Gastroesophageal sphincter (tissue), 4 donors: ENCODE measurements at regions not wholly inside any gene's neighbourhood (a gene's known extent, or its start where the extent isn't known, plus 50 kb on each side); places are given as distances from the start of the nearest gene placed in this dataset.

Experiments used
- ATAC-seq: fragments of 150-250 bp; one replicate; pipeline ENCODE4 v1.9.1; 2016; ENCODE audit warnings: mild to moderate bottlenecking, moderate library complexity
- H3K27ac ChIP-seq, 4 donors: fragments of 200-600 bp; sonication (generic) in 3 of 4; 1 replicate in 3 of 4; 2 replicates in 1 of 4; pipeline ENCODE4 v1.5.1; 2016 to 2019
- H3K27me3 ChIP-seq: fragments of 200-600 bp; sonication (generic); one replicate; pipeline ENCODE4 v1.5.1; 2019
- H3K36me3 ChIP-seq, 2 donors: fragments of 200-600 bp; sonication (generic); one replicate each; pipeline ENCODE4 v1.5.1; 2019; ENCODE audit warnings: control low read depth in 1 of 2
- H3K4me1 ChIP-seq, 3 donors: fragments of 200-600 bp; sonication (generic); 1 replicate in 2 of 3; 2 replicates in 1 of 3; pipeline ENCODE4 v1.5.1; 2016 to 2019; ENCODE audit warnings: control low read depth in 2 of 3
- H3K4me3 ChIP-seq, 2 donors: fragments of 200-600 bp; sonication (generic); one replicate each; pipeline ENCODE4 v1.5.1; 2019; ENCODE audit warnings: mild to moderate bottlenecking in 1 of 2, moderate library complexity in 1 of 2
- H3K9me3 ChIP-seq, 3 donors: fragments of 200-600 bp; sonication (generic); one replicate each; pipeline ENCODE4 v1.5.1; 2017 to 2019; ENCODE audit warnings: control low read depth in 2 of 3
- EP300 ChIP-seq: sonication (generic); formaldehyde crosslinking; IDR thresholded peaks from one replicate; pipeline ENCODE4 v1.6.1; 2017; ENCODE audit warnings: antibody characterized with exemption, mild to moderate bottlenecking
- POLR2A ChIP-seq, 2 donors: fragments of 450-650 bp; IDR thresholded peaks; one replicate each; pipeline ENCODE4 v1.6.1; 2017; ENCODE audit warnings: antibody characterized with exemption in 2 of 2, mild to moderate bottlenecking in 2 of 2, moderate library complexity in 1 of 2
- POLR2AphosphoS5 ChIP-seq: sonication (generic); formaldehyde crosslinking; IDR thresholded peaks from one replicate; pipeline ENCODE4 v1.6.1; 2017; ENCODE audit warnings: antibody characterized with exemption
- WGBS, 2 donors: methylation state at CpG; one replicate each; pipeline ENCODE4 v1.1.5; 2018; ENCODE audit warnings: low coverage in 1 of 2; 5-methylcytosine and 5-hydroxymethylcytosine counted together
- TF ChIP-seq, protein P1 (sequence below), 4 experiments: fragments of 200-600 bp in 2 of 4; fragments of 450-650 bp in 2 of 4; sonication (generic) in 1 of 4; IDR thresholded peaks; one replicate each; pipeline ENCODE4 v1.5.1; 2017 to 2019; ENCODE audit warnings: antibody characterized with exemption in 4 of 4, mild to moderate bottlenecking in 2 of 4, moderate library complexity in 2 of 4

- no peak for ATAC-seq
- Histone ChIP-seq H3K9me3 (no peaks in the 10 kb centered on the region), H3K27me3 (no peaks in the 10 kb centered on the region), H3K4me1 (no peaks in the 10 kb centered on the region), H3K36me3 (no peaks in the 10 kb centered on the region), H3K4me3 (no peak overlapping the region), H3K27ac (no peak overlapping the region)
- TF ChIP-seq POLR2A (IDR thresholded peaks at IDR 0.05), result no peak
- TF ChIP-seq, protein P1, sequence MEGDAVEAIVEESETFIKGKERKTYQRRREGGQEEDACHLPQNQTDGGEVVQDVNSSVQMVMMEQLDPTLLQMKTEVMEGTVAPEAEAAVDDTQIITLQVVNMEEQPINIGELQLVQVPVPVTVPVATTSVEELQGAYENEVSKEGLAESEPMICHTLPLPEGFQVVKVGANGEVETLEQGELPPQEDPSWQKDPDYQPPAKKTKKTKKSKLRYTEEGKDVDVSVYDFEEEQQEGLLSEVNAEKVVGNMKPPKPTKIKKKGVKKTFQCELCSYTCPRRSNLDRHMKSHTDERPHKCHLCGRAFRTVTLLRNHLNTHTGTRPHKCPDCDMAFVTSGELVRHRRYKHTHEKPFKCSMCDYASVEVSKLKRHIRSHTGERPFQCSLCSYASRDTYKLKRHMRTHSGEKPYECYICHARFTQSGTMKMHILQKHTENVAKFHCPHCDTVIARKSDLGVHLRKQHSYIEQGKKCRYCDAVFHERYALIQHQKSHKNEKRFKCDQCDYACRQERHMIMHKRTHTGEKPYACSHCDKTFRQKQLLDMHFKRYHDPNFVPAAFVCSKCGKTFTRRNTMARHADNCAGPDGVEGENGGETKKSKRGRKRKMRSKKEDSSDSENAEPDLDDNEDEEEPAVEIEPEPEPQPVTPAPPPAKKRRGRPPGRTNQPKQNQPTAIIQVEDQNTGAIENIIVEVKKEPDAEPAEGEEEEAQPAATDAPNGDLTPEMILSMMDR (IDR thresholded peaks at IDR 0.05), result no peak
- no peak for TF ChIP-seq EP300
- TF ChIP-seq POLR2AphosphoS5, result no peak
- 70 to 74% methylated on average over 2 to 3 of the region's 4 CpGs for WGBS, 2 donors
These were observed 268.8 kb downstream of the CENPW start for GRCh38 chr6:126608681-126609080.

- Histone ChIP-seq H3K27me3 (no peaks in the 10 kb centered on the region), H3K27ac (no peak overlapping the region), H3K36me3 (no peaks in the 10 kb centered on the region), H3K4me1 (no peaks in the 10 kb centered on the region), H3K4me3 (no peak overlapping the region), H3K9me3 (no peaks in the 10 kb centered on the region)
- no peak for ATAC-seq
- no peak for TF ChIP-seq EP300
- TF ChIP-seq, protein P1 (IDR thresholded peaks at IDR 0.05), result no peak
- TF ChIP-seq POLR2AphosphoS5, result no peak
- no peak for TF ChIP-seq POLR2A (IDR thresholded peaks at IDR 0.05)
- WGBS, 2 donors, result 80 to 83% methylated on average over 2 of the region's 6 CpGs
These were observed 275.0 kb downstream of the CENPW start for GRCh38 chr6:126614642-126615504.

DNA sequence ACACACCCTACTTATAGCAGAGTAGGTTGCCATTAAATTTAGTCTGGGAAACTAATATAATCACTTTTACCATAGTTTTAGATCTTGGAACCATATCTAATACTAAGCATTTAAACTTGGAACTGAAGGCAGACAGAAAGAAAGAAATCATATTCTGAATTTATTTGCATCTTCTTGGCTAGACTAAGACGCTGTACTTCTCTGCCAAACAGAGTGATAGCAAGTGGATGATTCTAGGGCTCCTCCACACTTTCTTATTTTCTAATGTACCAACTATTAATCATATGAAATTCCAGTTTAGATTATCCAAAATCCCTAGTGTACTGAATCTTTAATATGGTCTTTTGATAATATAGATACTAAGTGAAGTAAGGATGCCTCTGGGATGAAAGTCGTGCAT lies 277.0 kb downstream of the CENPW start:
- Histone ChIP-seq H3K27me3 (no peaks in the 10 kb centered on the region), H3K27ac (no peak overlapping the region), H3K4me3 (no peak overlapping the region), H3K36me3 (no peaks in the 10 kb centered on the region), H3K4me1 (no peaks in the 10 kb centered on the region), H3K9me3 (no peaks in the 10 kb centered on the region)
- no peak for TF ChIP-seq POLR2AphosphoS5
- TF ChIP-seq EP300, result no peak
- TF ChIP-seq, protein P1 (IDR thresholded peaks at IDR 0.05), result no peak
- no peak for TF ChIP-seq POLR2A (IDR thresholded peaks at IDR 0.05)
- no peak for ATAC-seq
- 49 to 65% methylated on average over 1 to 2 of the region's 2 CpGs for WGBS, 2 donors

DNA sequence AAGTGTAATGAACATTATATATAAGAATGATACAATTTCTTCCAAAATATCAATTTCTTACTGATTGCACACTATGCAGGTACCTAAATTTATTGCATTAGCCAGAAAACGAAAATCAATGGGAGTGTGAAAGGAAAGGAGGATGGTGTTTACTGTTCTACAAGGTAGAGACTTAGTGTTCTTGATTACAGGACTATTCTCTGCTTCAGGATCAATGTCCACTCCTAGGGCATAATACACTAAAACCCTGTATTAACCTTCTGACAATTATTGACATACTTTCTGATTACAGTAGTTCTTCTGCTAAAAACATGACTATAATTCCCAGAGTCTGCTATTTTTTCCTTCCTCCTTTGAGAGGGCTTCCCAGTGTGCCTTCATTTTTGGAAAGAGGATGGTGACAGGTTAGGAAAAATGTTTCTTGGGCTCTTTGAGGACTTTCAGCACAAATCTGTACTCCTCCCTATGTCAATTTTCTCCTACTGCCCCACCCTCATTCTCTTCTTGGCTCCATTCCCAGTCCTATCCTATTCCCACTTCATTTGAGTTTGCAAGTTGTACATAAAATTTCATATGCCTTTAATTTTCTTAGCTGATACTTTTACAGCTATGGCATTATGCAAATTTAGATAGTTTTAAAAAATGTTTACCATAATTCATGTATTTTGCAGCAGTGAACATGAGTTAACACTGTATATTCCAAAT lies 278.9 kb downstream of the CENPW start:
- Histone ChIP-seq H3K4me1 (no peaks in the 10 kb centered on the region), H3K36me3 (no peaks in the 10 kb centered on the region), H3K4me3 (no peak overlapping the region), H3K27ac (no peak overlapping the region), H3K9me3 (no peaks in the 10 kb centered on the region), H3K27me3 (no peaks in the 10 kb centered on the region)
- TF ChIP-seq EP300, result no peak
- TF ChIP-seq, protein P1 (IDR thresholded peaks at IDR 0.05), result no peak
- TF ChIP-seq POLR2A (IDR thresholded peaks at IDR 0.05), result no peak
- TF ChIP-seq POLR2AphosphoS5, result no peak
- 71 to 75% methylated on average over 1 of the region's 1 CpG for WGBS, 2 donors
- ATAC-seq, result no peak

DNA sequence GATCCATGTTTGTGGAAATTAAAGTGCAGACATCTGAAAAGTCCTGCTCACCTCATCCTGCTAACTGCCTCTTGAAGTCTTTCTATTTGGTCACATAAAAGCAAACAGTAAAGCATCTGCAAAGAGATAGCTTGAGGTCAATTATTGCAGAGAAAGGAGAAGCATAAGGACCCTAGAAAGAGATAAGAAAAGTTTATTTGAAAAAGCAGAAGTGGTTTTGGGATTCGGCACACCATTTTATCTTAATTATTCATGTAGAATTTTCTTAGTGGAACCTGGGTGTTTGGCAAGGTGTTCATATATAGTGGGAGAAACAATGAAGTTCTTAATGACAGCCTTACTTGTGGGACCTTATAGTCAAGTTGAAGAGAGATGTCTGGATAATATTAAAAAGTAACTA lies 280.8 kb downstream of the CENPW start:
- H3K27ac ChIP-seq, result no peak overlapping the region
- H3K27me3 ChIP-seq, result no peaks in the 10 kb centered on the region
- WGBS, 2 donors, result 44 to 87% methylated on average over 1 of the region's 1 CpG
- H3K9me3 ChIP-seq, result no peaks in the 10 kb centered on the region
- ATAC-seq, result no peak
- H3K4me3 ChIP-seq, result no peak overlapping the region
- H3K36me3 ChIP-seq, result no peaks in the 10 kb centered on the region
- no peaks in the 10 kb centered on the region for H3K4me1 ChIP-seq
- TF ChIP-seq POLR2A (IDR thresholded peaks at IDR 0.05) (no peak), EP300 (no peak), POLR2AphosphoS5 (no peak)
- TF ChIP-seq, protein P1 (IDR thresholded peaks at IDR 0.05), result no peak
